ENCODE measurements at regions not wholly inside any gene's neighbourhood (a gene's known extent, or its start where the extent isn't known, plus 50 kb on each side); places are given as distances from the start of the nearest gene placed in this dataset.

DNA sequence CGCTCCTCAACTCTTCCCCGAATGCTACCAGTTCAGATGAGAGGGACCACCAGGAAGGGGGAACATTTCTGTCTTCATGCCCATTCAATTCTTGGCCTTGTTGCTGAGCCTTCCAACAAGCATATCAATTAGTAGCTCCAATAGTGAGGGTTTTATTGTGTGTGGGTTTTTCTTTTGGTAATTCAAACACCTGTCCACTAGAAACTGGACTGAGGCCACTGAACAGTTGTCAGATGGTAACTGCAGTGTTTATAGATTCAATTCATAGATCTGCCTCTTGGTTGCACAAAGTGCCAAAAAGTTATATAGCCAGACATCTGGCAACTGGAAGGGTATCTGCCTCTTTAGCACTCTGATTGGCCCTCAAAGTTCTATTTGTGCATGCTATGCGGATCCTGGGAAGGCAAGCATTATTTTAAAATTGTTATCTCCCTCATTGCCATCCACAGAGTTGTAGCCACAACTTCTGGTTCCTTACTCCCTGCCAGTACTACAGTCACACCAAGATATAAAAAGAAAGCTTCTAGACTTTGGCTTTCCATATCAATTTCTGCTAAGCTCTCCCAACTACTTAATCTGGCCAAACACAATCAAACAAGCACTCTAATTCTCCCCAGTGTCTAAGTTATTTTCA lies 83.3 kb upstream of the ZNF521 start:
- ChIA-PET POLR2A (ENCODE audit: low non-redundant PET) (no interaction called here), CTCF (no interaction called here)
- Histone ChIP-seq H3K4me3 (ENCODE audit: low read depth, low read length, poor library complexity, severe bottlenecking) (no peak overlapping the region), H3K27me3 (replicated peaks; ENCODE audit: insufficient read depth, low read depth, low read length, poor library complexity) (no peaks in the 10 kb centered on the region), H3K27ac (ENCODE audit: low read depth, low read length, poor library complexity, severe bottlenecking) (no peak overlapping the region), H3K4me1 (ENCODE audit: insufficient read depth, low read length, poor library complexity, severe bottlenecking) (no peaks in the 10 kb centered on the region), H3K9me3 (ENCODE audit: low read depth, low read length, poor library complexity, severe bottlenecking) (no peaks in the 10 kb centered on the region), H3K36me3 (ENCODE audit: insufficient read depth, low read length, poor library complexity, severe bottlenecking) (no peaks in the 10 kb centered on the region)
- TF ChIP-seq EZH2 (IDR thresholded peaks at IDR 0.05; ENCODE audit: borderline replicate concordance, low read depth, low read length, poor library complexity, severe bottlenecking): no peak
- TF ChIP-seq, protein P1, sequence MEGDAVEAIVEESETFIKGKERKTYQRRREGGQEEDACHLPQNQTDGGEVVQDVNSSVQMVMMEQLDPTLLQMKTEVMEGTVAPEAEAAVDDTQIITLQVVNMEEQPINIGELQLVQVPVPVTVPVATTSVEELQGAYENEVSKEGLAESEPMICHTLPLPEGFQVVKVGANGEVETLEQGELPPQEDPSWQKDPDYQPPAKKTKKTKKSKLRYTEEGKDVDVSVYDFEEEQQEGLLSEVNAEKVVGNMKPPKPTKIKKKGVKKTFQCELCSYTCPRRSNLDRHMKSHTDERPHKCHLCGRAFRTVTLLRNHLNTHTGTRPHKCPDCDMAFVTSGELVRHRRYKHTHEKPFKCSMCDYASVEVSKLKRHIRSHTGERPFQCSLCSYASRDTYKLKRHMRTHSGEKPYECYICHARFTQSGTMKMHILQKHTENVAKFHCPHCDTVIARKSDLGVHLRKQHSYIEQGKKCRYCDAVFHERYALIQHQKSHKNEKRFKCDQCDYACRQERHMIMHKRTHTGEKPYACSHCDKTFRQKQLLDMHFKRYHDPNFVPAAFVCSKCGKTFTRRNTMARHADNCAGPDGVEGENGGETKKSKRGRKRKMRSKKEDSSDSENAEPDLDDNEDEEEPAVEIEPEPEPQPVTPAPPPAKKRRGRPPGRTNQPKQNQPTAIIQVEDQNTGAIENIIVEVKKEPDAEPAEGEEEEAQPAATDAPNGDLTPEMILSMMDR (conservative IDR thresholded peaks at IDR 0.05; ENCODE audit: low read depth, low read length): no peak
- BruUV-seq (replicated peaks): no TSS peak
- intact Hi-C loops (cut with micrococcal nuclease; ENCODE audit: unreplicated experiment): no loop called here
- DNase-seq (ENCODE audit: low spot score): no peak

DNA sequence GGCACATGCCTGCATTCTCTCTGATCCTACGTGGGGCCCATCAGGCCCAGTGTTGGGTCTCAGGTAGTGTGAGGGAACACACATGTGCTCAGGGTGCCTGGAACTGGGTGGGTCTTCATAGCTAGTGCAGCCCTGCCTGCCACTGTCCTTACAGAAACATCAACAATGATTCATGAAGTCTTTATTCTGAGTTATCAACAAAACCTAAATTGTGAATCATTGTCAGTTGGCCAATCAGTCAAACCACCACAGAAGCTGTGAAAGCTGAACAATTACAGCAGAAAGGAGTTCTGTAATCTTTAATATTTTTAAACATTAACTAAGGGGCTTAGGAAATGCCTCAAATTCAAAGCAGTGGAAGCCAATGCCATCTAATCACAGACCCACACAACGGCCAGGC lies 82.8 kb upstream of the ZNF521 start:
- BruUV-seq (replicated peaks): no TSS peak
- Histone ChIP-seq H3K4me3 (ENCODE audit: low read depth, low read length, poor library complexity, severe bottlenecking) (no peak overlapping the region), H3K27ac (ENCODE audit: low read depth, low read length, poor library complexity, severe bottlenecking) (no peak overlapping the region), H3K9me3 (ENCODE audit: low read depth, low read length, poor library complexity, severe bottlenecking) (no peaks in the 10 kb centered on the region), H3K4me1 (ENCODE audit: insufficient read depth, low read length, poor library complexity, severe bottlenecking) (no peaks in the 10 kb centered on the region), H3K27me3 (replicated peaks; ENCODE audit: insufficient read depth, low read depth, low read length, poor library complexity) (no peaks in the 10 kb centered on the region), H3K36me3 (ENCODE audit: insufficient read depth, low read length, poor library complexity, severe bottlenecking) (no peaks in the 10 kb centered on the region)
- DNase-seq (ENCODE audit: low spot score): no peak
- intact Hi-C loops (cut with micrococcal nuclease; ENCODE audit: unreplicated experiment): no loop called here
- ChIA-PET CTCF (no interaction called here), POLR2A (ENCODE audit: low non-redundant PET) (no interaction called here)
- no peak for TF ChIP-seq EZH2 (IDR thresholded peaks at IDR 0.05; ENCODE audit: borderline replicate concordance, low read depth, low read length, poor library complexity, severe bottlenecking)
- TF ChIP-seq, protein P1 (conservative IDR thresholded peaks at IDR 0.05; ENCODE audit: low read depth, low read length): no peak

DNA sequence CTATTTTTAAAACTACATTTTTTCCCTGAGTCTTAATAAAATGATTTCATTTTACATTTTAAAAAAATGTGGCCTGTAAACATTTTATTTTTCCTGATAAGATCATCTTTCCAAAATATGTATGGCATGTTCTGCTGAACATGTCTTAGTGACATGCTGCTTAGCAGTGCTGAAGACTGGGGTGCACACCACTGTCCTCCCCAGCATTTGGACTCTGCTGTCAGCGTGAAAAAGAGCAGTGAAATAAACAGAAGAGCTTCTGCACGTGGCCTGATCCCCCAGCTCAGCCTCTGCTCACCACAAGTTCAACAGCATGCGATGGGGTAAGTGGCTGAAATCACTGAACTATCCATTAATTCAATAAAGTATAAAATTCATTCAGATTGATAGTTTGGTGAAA lies 81.6 kb upstream of the ZNF521 start:
- H3K27ac ChIP-seq (ENCODE audit: low read depth, low read length, poor library complexity, severe bottlenecking): no peak overlapping the region
- no peaks in the 10 kb centered on the region for H3K9me3 ChIP-seq (ENCODE audit: low read depth, low read length, poor library complexity, severe bottlenecking)
- intact Hi-C loops (cut with micrococcal nuclease; ENCODE audit: unreplicated experiment): no loop called here
- BruUV-seq (replicated peaks): no TSS peak
- H3K27me3 ChIP-seq (replicated peaks; ENCODE audit: insufficient read depth, low read depth, low read length, poor library complexity): no peaks in the 10 kb centered on the region
- no peaks in the 10 kb centered on the region for H3K36me3 ChIP-seq (ENCODE audit: insufficient read depth, low read length, poor library complexity, severe bottlenecking)
- DNase-seq (ENCODE audit: low spot score): no peak
- ChIA-PET POLR2A (ENCODE audit: low non-redundant PET) (no interaction called here), CTCF (no interaction called here)
- H3K4me1 ChIP-seq (ENCODE audit: insufficient read depth, low read length, poor library complexity, severe bottlenecking): no peaks in the 10 kb centered on the region
- no peak overlapping the region for H3K4me3 ChIP-seq (ENCODE audit: low read depth, low read length, poor library complexity, severe bottlenecking)
- no peak for TF ChIP-seq EZH2 (IDR thresholded peaks at IDR 0.05; ENCODE audit: borderline replicate concordance, low read depth, low read length, poor library complexity, severe bottlenecking)
- TF ChIP-seq, protein P1 (conservative IDR thresholded peaks at IDR 0.05; ENCODE audit: low read depth, low read length): no peak

Data from A673 (cell line).